GM04503 (cell line): ENCODE measurements at regions not wholly inside any gene's neighbourhood (a gene's known extent, or its start where the extent isn't known, plus 50 kb on each side); places are given as distances from the start of the nearest gene placed in this dataset.

Experiments
- DNase-seq: peaks from one replicate; pipeline ENCODE4 v3.0.0-alpha.2; 2012; ENCODE audit warnings: low read depth

- no peak for DNase-seq
Observed at GRCh38 chr11:123255909-123256308, 60.9 kb upstream of the CLMP start.

GRCh38 chr11:123254357-123254756 lies 59.3 kb upstream of the CLMP start:
- no peak for DNase-seq

- DNase-seq: no peak
Observed at GRCh38 chr11:123253911-123254310, 58.9 kb upstream of the CLMP start.

- DNase-seq: no peak
Observed at GRCh38 chr11:123253223-123253622, 58.2 kb upstream of the CLMP start.

DNA sequence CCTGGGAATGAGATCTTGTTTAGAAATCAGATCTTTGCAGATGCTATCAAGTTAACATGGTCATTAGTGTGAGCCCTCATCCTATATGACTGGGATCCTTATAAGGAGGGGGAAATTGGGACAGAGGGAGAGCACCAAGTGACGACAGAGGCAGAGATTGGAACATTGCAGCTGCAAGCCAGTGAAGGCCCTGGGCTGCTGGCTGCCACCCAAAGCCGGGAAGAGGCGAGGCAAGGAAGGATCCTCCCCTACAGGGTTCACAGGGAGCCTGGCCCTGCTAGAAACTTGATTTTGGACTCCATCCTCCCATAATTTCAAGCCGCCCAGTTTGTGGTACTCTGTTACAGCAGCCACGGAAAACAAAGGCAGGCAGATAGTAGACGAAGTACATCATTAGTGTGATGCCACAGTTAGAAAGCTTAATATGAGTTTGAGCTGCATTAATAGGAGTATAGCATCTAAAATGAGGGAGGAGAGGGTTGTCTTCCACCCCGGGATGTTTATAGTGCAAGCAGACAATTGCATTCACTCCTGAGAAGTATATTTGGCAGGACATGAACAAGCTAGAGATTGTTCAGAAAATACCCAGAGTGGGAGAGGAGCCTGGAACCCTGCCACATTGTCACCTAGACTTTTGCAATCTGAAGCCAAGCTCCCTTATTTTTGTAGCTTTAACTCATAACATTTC lies 56.8 kb upstream of the CLMP start:
- DNase-seq: no peak

- DNase-seq: no peak
Observed at GRCh38 chr11:123250892-123251656, 56.0 kb upstream of the CLMP start.

GRCh38 chr11:123249354-123249753 lies 54.3 kb upstream of the CLMP start:
- no peak for DNase-seq

DNA sequence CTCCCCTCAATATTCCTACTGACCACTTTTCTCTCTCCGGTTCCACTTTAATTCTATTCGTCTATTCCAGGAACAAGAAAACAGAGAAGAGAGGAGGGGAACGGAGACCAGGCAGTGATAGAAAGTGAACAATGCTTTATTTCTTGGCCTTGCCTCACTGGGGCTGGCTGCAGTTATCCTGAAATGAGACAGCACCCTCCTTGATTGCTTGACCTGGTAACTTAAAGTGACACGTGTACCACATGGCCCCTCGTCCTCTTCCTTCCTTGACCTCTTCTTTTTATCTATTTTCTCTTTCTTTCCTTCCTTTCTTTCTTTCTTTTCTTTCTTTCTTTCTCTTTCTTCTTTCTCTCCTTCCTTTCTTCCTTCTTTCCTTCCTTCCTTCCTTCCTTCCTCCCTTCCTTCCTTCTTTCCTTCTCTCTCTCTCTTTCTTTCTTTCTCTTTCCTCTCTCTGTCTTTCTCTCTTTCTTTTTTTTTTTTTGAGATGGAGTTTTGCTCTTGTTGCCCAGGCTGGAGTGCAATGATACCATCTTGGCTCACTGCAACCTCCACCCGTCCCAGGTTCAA lies 52.8 kb upstream of the CLMP start:
- no peak for DNase-seq

DNA sequence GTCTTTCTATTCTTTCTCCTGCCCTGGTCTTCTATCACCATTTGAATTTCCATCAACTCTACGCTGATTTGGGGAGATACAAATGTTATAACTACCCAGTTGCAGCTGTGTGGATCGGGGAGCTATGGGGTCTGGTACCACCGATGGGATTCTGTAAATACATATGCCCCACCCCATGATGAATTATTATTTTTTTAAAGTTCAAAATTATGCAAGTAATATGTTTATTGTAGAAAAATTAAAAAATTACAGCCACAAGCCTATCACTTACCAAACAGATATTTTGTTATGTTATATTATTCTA lies 52.4 kb upstream of the CLMP start:
- no peak for DNase-seq

- no peak for DNase-seq
Observed at GRCh38 chr11:123246749-123247495, 51.9 kb upstream of the CLMP start.

GRCh38 chr11:123245567-123245966 lies 50.5 kb upstream of the CLMP start:
- DNase-seq: no peak
